ENCODE measurements at regions not wholly inside any gene's neighbourhood (a gene's known extent, or its start where the extent isn't known, plus 50 kb on each side); places are given as distances from the start of the nearest gene placed in this dataset.

DNA sequence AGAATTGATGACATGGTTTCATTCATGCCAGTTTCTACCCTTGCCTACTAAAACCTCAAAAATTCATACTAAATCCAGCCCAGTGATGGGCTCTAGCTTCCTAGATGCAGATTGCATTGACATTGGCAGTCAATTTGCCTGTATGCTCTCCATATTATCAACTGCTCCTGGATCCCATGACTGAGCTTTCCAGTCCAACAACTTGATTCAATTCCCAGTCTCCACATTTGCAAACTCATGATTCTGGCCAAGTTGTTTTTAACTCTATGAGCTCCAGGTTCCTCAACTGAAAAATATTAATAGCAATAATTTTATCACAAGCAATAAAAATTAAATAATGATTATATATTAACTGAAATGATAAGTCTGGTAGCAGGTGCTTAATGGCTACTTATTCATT, 51.0 kb upstream of the DSC1 start:
- H3K36me3 Mint-ChIP-seq (ENCODE audit: low read depth): no peaks in the 10 kb centered on the region
- H3K4me3 Mint-ChIP-seq: no peak overlapping the region
- peaks cover 5% of the 10 kb centered on the region for H3K9me3 Mint-ChIP-seq (ENCODE audit: insufficient read depth)
- ATAC-seq (no peak), DNase-seq (no peak)
- no peak overlapping the region for H3K27ac Mint-ChIP-seq
- no peaks in the 10 kb centered on the region for H3K4me1 Mint-ChIP-seq (ENCODE audit: low read depth)
- ChIA-PET CTCF (no interaction called here), POLR2A (no interaction called here)
- H3K27me3 Mint-ChIP-seq (ENCODE audit: low read depth): no peaks in the 10 kb centered on the region

DNA sequence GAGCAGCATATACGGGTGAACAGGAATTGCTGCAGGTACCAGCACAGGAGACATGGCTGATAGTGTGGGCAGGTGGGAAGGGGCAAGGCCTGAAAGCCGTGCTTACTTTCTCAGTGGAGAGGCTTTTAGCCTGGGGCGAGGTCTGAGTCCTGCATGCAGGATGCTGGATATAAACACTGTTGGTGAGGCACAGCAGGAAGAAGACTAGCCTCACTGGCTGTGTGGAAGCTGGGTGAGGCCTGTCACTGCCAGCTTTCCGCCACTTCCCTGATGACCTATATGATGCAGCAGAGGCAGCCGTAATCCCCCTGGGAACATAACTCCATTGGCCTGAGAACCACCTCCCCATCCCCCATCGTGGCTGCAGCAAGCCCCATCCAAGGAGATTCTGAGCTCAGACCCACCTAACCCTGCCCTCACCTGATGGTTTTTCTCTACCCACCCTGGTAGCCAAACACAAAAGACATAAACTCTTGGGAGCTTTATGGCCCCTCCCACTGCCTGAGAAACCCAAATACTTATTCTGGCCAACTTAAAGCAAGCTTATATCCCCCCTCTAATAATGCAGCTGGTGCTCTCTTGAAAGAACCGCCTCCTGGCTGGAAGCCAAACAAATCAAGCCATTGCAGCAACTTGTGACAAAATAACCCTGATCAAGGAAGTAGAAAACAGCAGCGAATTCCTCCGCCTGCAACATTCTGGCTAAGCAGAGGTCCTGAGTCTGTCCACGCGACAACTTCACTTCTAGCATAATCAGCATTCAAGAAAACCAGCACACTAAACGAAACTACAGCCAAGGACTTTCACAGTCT, 54.6 kb upstream of the DSC1 start:
- Mint-ChIP-seq H3K36me3 (ENCODE audit: low read depth) (no peaks in the 10 kb centered on the region), H3K4me3 (no peak overlapping the region), H3K27ac (no peak overlapping the region), H3K9me3 (ENCODE audit: insufficient read depth) (peaks cover 5% of the 10 kb centered on the region), H3K27me3 (ENCODE audit: low read depth) (no peaks in the 10 kb centered on the region), H3K4me1 (ENCODE audit: low read depth) (no peaks in the 10 kb centered on the region)
- CTCF ChIA-PET: no interaction called here
- POLR2A ChIA-PET: no interaction called here
- ATAC-seq: no peak
- DNase-seq: no peak

DNA sequence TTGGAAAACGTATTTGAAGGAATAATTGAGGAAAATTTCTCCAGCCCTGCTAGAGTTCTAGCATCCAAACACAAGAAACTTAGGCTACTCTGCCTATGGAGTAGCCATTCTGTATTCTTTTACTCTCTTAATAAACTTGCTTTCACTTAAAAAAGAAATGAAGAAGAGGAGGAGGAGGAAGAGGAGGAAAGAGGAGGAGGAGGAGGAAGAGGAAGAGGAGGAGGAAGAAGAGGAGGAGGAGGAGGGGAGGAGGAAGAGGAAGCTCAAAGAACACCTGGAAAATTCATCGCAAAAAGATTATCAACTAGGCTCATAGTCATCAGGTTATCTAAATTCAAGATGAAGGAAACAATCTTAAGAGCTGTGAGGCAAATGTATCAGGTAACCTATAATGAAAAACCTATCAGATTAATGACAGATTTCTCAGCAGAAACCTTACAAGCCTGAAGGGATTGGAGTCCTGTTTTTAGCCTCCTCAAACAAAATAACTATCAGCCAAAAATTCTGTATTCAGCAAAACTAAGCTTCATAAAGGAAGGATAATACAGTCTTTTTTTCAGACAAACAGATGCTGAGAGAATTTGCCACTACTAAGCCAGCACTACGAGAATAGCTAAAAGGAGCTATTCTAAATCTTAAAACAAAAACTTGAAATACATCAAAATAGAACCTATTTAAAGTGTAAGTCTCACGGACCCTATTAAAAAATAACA, 56.2 kb upstream of the DSC1 start:
- peaks cover 5% of the 10 kb centered on the region for H3K9me3 Mint-ChIP-seq (ENCODE audit: insufficient read depth)
- no peaks in the 10 kb centered on the region for H3K27me3 Mint-ChIP-seq (ENCODE audit: low read depth)
- POLR2A ChIA-PET: no interaction called here
- CTCF ChIA-PET: no interaction called here
- ATAC-seq (no peak), DNase-seq (no peak)
- H3K27ac Mint-ChIP-seq: no peak overlapping the region
- no peak overlapping the region for H3K4me3 Mint-ChIP-seq
- no peaks in the 10 kb centered on the region for H3K4me1 Mint-ChIP-seq (ENCODE audit: low read depth)
- H3K36me3 Mint-ChIP-seq (ENCODE audit: low read depth): no peaks in the 10 kb centered on the region

DNA sequence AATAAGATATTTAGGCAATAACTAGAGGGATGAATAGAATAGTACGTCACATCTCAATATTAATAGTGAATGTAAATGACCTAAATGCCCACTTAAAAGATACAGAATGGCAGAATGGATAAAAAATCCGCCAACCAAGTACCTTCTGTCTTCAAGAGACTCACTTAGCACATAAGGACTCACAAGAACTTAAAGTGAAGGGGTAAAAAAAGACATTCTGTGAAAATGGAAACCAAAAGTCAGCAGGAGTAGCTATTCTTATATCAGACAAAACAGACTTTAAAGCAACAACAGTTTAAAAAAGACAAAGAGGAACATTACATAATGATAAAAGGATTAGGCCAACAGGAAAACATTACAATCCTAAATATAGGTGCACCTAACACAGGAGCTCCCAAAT, 56.7 kb upstream of the DSC1 start:
- CTCF ChIA-PET: no interaction called here
- Mint-ChIP-seq H3K36me3 (ENCODE audit: low read depth) (no peaks in the 10 kb centered on the region), H3K4me1 (ENCODE audit: low read depth) (no peaks in the 10 kb centered on the region), H3K9me3 (ENCODE audit: insufficient read depth) (peaks cover 5% of the 10 kb centered on the region), H3K4me3 (no peak overlapping the region), H3K27me3 (ENCODE audit: low read depth) (no peaks in the 10 kb centered on the region), H3K27ac (no peak overlapping the region)
- POLR2A ChIA-PET: no interaction called here
- no peak for ATAC-seq
- no peak for DNase-seq

GRCh38 chr18:31223371-31223770, 60.7 kb upstream of the DSC1 start:
- ChIA-PET POLR2A (no interaction called here), CTCF (no interaction called here)
- Mint-ChIP-seq H3K27ac (no peak overlapping the region), H3K27me3 (ENCODE audit: low read depth) (no peaks in the 10 kb centered on the region), H3K36me3 (ENCODE audit: low read depth) (no peaks in the 10 kb centered on the region), H3K4me3 (no peak overlapping the region), H3K9me3 (ENCODE audit: insufficient read depth) (no peaks in the 10 kb centered on the region), H3K4me1 (ENCODE audit: low read depth) (no peaks in the 10 kb centered on the region)
- ATAC-seq (no peak), DNase-seq (no peak)

- ChIA-PET CTCF (no interaction called here), POLR2A (no interaction called here)
- DNase-seq: no peak
- ATAC-seq: no peak
- Mint-ChIP-seq H3K27me3 (ENCODE audit: low read depth) (no peaks in the 10 kb centered on the region), H3K4me1 (ENCODE audit: low read depth) (no peaks in the 10 kb centered on the region), H3K27ac (no peak overlapping the region), H3K36me3 (ENCODE audit: low read depth) (no peaks in the 10 kb centered on the region), H3K4me3 (no peak overlapping the region), H3K9me3 (ENCODE audit: insufficient read depth) (no peaks in the 10 kb centered on the region)
Measured at GRCh38 chr18:31225668-31226067, 63.0 kb upstream of the DSC1 start.

GRCh38 chr18:31227497-31228229, 65.0 kb upstream of the DSC1 start:
- Mint-ChIP-seq H3K9me3 (ENCODE audit: insufficient read depth) (no peaks in the 10 kb centered on the region), H3K27me3 (ENCODE audit: low read depth) (no peaks in the 10 kb centered on the region), H3K36me3 (ENCODE audit: low read depth) (no peaks in the 10 kb centered on the region), H3K4me1 (ENCODE audit: low read depth) (no peaks in the 10 kb centered on the region), H3K27ac (no peak overlapping the region), H3K4me3 (no peak overlapping the region)
- CTCF ChIA-PET: no interaction called here
- ATAC-seq (no peak), DNase-seq (no peak)
- POLR2A ChIA-PET: no interaction called here

DNA sequence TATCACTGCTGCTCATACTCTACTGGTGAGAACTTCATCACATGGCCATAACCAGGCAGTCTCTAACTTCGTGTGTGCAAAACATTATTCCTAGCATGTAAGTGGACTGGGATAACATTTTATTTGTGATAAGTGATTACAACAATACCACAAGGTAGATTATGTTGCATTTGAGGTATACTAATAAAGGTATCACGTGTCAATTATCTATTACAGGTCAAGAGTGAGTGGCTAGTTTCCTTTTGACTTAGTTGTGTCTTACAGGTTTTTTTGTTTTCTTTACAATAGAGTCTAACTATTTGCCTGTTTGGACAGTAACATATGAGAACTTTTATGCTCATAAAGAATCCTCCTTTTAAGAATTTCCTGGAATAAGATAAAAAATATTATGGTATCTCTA, 67.2 kb upstream of the DSC1 start:
- DNase-seq (no peak), ATAC-seq (no peak)
- Mint-ChIP-seq H3K9me3 (ENCODE audit: insufficient read depth) (no peaks in the 10 kb centered on the region), H3K27me3 (ENCODE audit: low read depth) (no peaks in the 10 kb centered on the region), H3K4me3 (no peak overlapping the region), H3K27ac (no peak overlapping the region), H3K4me1 (ENCODE audit: low read depth) (no peaks in the 10 kb centered on the region), H3K36me3 (ENCODE audit: low read depth) (no peaks in the 10 kb centered on the region)
- ChIA-PET CTCF (no interaction called here), POLR2A (no interaction called here)

DNA sequence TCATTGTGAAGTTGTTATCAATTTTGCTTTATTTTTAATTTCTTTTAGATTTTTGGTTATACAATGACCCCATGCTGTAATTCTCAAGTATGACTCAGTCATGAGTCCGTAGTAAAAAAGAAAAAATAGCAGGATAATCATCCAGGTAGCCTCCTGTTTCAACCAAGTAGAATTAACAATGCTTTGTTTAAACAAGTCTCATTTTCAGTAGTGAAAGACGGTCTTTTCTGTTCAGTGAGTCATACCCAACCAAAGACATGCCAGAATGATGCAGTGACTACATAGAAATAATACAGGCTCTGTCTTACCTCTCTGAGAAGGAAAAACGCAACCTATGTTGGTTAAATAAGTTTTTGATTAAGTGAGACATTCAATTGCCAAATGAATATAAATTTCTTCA, 67.8 kb upstream of the DSC1 start:
- ATAC-seq (no peak), DNase-seq (no peak)
- no peaks in the 10 kb centered on the region for H3K36me3 Mint-ChIP-seq (ENCODE audit: low read depth)
- ChIA-PET POLR2A (no interaction called here), CTCF (no interaction called here)
- no peaks in the 10 kb centered on the region for H3K4me1 Mint-ChIP-seq (ENCODE audit: low read depth)
- H3K27ac Mint-ChIP-seq: no peak overlapping the region
- no peaks in the 10 kb centered on the region for H3K9me3 Mint-ChIP-seq (ENCODE audit: insufficient read depth)
- no peaks in the 10 kb centered on the region for H3K27me3 Mint-ChIP-seq (ENCODE audit: low read depth)
- no peak overlapping the region for H3K4me3 Mint-ChIP-seq

GRCh38 chr18:31232013-31232412, 69.4 kb upstream of the DSC1 start:
- no peaks in the 10 kb centered on the region for H3K36me3 Mint-ChIP-seq (ENCODE audit: low read depth)
- H3K4me3 Mint-ChIP-seq: no peak overlapping the region
- no peak overlapping the region for H3K27ac Mint-ChIP-seq
- CTCF ChIA-PET: no interaction called here
- H3K27me3 Mint-ChIP-seq (ENCODE audit: low read depth): no peaks in the 10 kb centered on the region
- no peak for ATAC-seq
- no peak for DNase-seq
- H3K4me1 Mint-ChIP-seq (ENCODE audit: low read depth): no peaks in the 10 kb centered on the region
- POLR2A ChIA-PET: no interaction called here
- H3K9me3 Mint-ChIP-seq (ENCODE audit: insufficient read depth): no peaks in the 10 kb centered on the region

- Mint-ChIP-seq H3K9me3 (ENCODE audit: insufficient read depth) (no peaks in the 10 kb centered on the region), H3K27me3 (ENCODE audit: low read depth) (no peaks in the 10 kb centered on the region), H3K4me3 (no peak overlapping the region), H3K4me1 (ENCODE audit: low read depth) (no peaks in the 10 kb centered on the region), H3K27ac (no peak overlapping the region), H3K36me3 (ENCODE audit: low read depth) (no peaks in the 10 kb centered on the region)
- ATAC-seq: no peak
- POLR2A ChIA-PET: no interaction called here
- DNase-seq: no peak
- CTCF ChIA-PET: no interaction called here
Measured at GRCh38 chr18:31232775-31233424, 70.2 kb upstream of the DSC1 start.

DNA sequence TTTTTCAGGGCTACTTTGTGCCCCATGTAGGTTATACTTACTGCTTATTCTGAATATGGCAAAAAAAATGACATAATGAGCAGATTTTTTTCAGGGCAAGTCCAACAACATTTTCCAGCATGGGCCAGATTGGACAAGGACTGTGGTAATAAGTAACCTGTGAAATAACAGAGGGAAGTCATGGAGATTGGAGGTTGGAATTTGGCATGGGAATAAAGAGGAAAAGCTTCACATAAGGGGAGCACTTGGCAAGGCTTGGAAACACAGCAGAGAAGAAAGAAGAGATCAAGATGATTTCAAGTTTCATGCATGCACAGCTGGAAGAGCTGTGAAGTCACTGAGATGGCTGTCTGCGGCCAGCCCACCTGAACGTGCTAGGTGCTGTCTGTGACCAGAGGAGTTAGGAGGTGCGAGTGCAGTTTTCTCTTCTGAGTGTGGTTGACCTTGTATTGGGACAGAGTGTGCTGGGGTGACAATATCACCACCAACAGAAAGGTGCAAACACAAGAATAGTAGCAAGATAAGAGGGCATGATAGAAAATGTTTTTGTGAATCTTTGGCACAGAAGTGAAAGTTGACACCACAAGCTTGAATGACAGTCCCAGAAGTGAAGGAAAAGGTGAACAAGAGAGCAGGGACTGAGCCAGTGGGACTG, 71.1 kb upstream of the DSC1 start:
- no peaks in the 10 kb centered on the region for H3K4me1 Mint-ChIP-seq (ENCODE audit: low read depth)
- no peaks in the 10 kb centered on the region for H3K9me3 Mint-ChIP-seq (ENCODE audit: insufficient read depth)
- ATAC-seq: no peak
- DNase-seq: no peak
- CTCF ChIA-PET: no interaction called here
- no peak overlapping the region for H3K4me3 Mint-ChIP-seq
- POLR2A ChIA-PET: no interaction called here
- no peaks in the 10 kb centered on the region for H3K36me3 Mint-ChIP-seq (ENCODE audit: low read depth)
- H3K27me3 Mint-ChIP-seq (ENCODE audit: low read depth): no peaks in the 10 kb centered on the region
- no peak overlapping the region for H3K27ac Mint-ChIP-seq
